ENCODE measurements at regions not wholly inside any gene's neighbourhood (a gene's known extent, or its start where the extent isn't known, plus 50 kb on each side); places are given as distances from the start of the nearest gene placed in this dataset.

DNA sequence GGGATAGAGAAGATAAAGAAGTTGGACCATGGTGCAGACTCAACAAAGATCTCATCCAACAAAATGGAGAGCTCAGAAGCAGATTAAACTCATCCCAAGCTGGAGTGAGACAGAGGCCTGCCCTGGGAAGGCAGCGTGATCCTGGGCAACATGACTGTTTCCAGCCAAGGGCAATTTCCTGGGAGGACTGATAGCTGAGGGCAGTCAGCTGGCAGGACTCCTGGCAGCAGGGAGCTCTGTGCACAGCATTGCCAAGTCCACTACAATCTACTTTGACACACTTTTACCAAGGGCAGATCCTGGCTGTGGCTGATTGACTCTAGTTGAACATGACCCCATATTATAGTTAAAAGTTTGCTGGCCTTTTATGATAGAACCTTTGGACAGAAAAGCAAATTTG is 357.3 kb upstream of the RASGEF1B start:
- no peak overlapping the region for H3K4me3 ChIP-seq (ENCODE audit: low read depth, low read length)
- TF ChIP-seq, protein P1, sequence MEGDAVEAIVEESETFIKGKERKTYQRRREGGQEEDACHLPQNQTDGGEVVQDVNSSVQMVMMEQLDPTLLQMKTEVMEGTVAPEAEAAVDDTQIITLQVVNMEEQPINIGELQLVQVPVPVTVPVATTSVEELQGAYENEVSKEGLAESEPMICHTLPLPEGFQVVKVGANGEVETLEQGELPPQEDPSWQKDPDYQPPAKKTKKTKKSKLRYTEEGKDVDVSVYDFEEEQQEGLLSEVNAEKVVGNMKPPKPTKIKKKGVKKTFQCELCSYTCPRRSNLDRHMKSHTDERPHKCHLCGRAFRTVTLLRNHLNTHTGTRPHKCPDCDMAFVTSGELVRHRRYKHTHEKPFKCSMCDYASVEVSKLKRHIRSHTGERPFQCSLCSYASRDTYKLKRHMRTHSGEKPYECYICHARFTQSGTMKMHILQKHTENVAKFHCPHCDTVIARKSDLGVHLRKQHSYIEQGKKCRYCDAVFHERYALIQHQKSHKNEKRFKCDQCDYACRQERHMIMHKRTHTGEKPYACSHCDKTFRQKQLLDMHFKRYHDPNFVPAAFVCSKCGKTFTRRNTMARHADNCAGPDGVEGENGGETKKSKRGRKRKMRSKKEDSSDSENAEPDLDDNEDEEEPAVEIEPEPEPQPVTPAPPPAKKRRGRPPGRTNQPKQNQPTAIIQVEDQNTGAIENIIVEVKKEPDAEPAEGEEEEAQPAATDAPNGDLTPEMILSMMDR (IDR thresholded peaks at IDR 0.05; ENCODE audit: low read depth, low read length, missing control alignments), result no peak
- no peak for DNase-seq (ENCODE audit: low read depth)
- in situ Hi-C loops (cut with HindIII; ENCODE audit: low sequenced_read_pairs), result no loop called here

- TF ChIP-seq, protein P1 (IDR thresholded peaks at IDR 0.05; ENCODE audit: low read depth, low read length, missing control alignments), result no peak
- DNase-seq (ENCODE audit: low read depth), result no peak
- in situ Hi-C loops (cut with HindIII; ENCODE audit: low sequenced_read_pairs), result no loop called here
- H3K4me3 ChIP-seq (ENCODE audit: low read depth, low read length), result no peak overlapping the region
Observed at GRCh38 chr4:81827577-81828202, 356.0 kb upstream of the RASGEF1B start.

- in situ Hi-C loops (cut with HindIII; ENCODE audit: low sequenced_read_pairs), result no loop called here
- H3K4me3 ChIP-seq (ENCODE audit: low read depth, low read length), result no peak overlapping the region
- TF ChIP-seq, protein P1 (IDR thresholded peaks at IDR 0.05; ENCODE audit: low read depth, low read length, missing control alignments), result no peak
- DNase-seq (ENCODE audit: low read depth), result no peak
Observed at GRCh38 chr4:81826817-81827424, 355.2 kb upstream of the RASGEF1B start.

GRCh38 chr4:81826335-81826734 is 354.6 kb upstream of the RASGEF1B start:
- H3K4me3 ChIP-seq (ENCODE audit: low read depth, low read length), result no peak overlapping the region
- in situ Hi-C loops (cut with HindIII; ENCODE audit: low sequenced_read_pairs), result no loop called here
- TF ChIP-seq, protein P1 (IDR thresholded peaks at IDR 0.05; ENCODE audit: low read depth, low read length, missing control alignments), result no peak
- DNase-seq (ENCODE audit: low read depth), result no peak

DNA sequence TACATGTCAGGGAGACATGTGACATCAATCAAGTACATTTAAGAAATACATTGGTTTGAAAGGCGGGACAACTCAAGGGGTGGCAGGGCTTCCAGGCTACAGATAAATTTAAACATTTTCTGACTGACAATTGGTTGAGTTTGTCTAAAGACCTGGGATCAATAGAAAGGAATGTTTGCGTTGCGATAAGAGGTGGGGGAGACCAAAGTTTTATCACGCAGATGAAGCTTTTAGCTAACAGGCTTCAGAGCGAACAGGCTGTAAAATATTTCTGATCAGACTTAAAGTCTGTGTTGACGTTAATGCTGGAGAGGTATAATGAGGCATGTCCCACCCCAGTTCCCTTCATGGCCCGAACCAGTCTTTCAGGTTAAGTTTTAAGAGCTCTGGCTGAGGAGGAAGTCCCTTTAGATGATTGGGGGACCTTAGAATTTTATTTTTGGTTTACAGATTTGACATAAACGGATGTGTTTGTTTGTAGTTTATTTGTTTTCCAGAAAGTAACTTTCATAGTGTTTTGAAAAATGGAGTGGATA is 346.7 kb upstream of the RASGEF1B start:
- DNase-seq (ENCODE audit: low read depth), result no peak
- in situ Hi-C loops (cut with HindIII; ENCODE audit: low sequenced_read_pairs), result no loop called here
- no peak overlapping the region for H3K4me3 ChIP-seq (ENCODE audit: low read depth, low read length)
- TF ChIP-seq, protein P1 (IDR thresholded peaks at IDR 0.05; ENCODE audit: low read depth, low read length, missing control alignments), result no peak

DNA sequence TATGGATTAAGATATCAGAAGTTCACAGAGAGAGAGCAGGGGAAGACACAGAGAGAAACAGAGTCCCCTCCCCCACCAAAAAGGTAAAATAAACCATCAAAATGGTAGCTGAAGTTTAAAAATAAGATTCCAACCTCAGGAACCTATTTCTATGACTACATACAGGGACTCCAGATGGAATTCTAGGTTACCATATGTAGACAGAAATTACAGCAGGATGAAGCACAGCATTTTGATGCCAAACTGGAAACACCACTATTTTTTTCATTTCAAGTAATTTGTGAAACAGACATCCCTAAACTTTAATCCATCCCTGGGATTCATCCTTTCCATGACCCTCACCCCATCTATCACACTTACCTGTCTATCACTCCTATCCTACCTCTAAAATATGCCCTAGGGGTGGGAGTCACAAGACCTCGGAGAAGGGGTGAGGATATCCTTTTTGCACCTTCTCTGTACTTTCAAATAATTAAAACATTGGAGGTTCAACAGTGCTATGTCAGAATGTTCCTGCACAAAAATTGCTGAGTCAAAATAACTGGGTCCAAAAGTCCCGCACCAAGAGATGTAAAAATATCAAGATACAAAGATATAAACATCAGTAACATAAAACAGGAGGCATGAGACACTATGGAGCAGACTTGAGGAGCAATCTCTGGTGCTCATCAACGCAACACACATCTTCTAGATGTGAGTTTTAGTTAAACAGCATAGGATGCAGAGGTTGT is 344.5 kb upstream of the RASGEF1B start:
- in situ Hi-C loops (cut with HindIII; ENCODE audit: low sequenced_read_pairs), result no loop called here
- no peak overlapping the region for H3K4me3 ChIP-seq (ENCODE audit: low read depth, low read length)
- TF ChIP-seq, protein P1 (IDR thresholded peaks at IDR 0.05; ENCODE audit: low read depth, low read length, missing control alignments), result no peak
- no peak for DNase-seq (ENCODE audit: low read depth)
